Tibial artery (tissue), 4 donors: ENCODE measurements at regions not wholly inside any gene's neighbourhood (a gene's known extent, or its start where the extent isn't known, plus 50 kb on each side); places are given as distances from the start of the nearest gene placed in this dataset.

ENCODE experiments used
- DNase-seq, 2 donors: peaks; one replicate each; pipeline ENCODE4 v3.0.0-alpha.2; 2019
- H3K27ac ChIP-seq, 2 donors: fragments of 200-600 bp; sonication (generic) in 1 of 2; 1 replicate in 1 of 2; 2 replicates in 1 of 2; pipeline ENCODE4 v1.5.1; 2018 to 2019; ENCODE audit warnings: mild to moderate bottlenecking in 1 of 2
- H3K27me3 ChIP-seq, 2 donors: fragments of 200-600 bp; sonication (generic) in 1 of 2; one replicate each; pipeline versions ENCODE4 v1.5.1 to v1.6.0; 2016 to 2019
- H3K36me3 ChIP-seq, 3 donors: fragments of 200-600 bp; sonication (generic) in 2 of 3; one replicate each; pipeline ENCODE4 v1.5.1; 2016 to 2019; ENCODE audit warnings: mild to moderate bottlenecking in 2 of 3
- H3K4me1 ChIP-seq, 4 donors: fragments of 200-600 bp; sonication (generic) in 2 of 4; 1 replicate in 3 of 4; 2 replicates in 1 of 4; pipeline ENCODE4 v1.5.1; 2016 to 2019
- H3K4me3 ChIP-seq, 2 donors: fragments of 200-600 bp; sonication (generic) in 1 of 2; 1 replicate in 1 of 2; 2 replicates in 1 of 2; pipeline ENCODE4 v1.5.1; 2018 to 2019; ENCODE audit warnings: mild to moderate bottlenecking in 2 of 2
- H3K9me3 ChIP-seq, 3 donors: fragments of 200-600 bp; sonication (generic) in 1 of 3; one replicate each; pipeline ENCODE4 v1.5.1; 2016 to 2019
- intact Hi-C: fragments of 100-400 bp; cut with DNase I; formaldehyde crosslinking; loops from one replicate; pipeline ENCODE4 v1.15.0; 2023; ENCODE audit warnings: low total_unique reads
- TF ChIP-seq, protein P1 (sequence below), 2 experiments: fragments of 200-600 bp in 1 of 2; fragments of 450-650 bp in 1 of 2; IDR thresholded peaks; one replicate each; pipeline ENCODE4 v1.5.1; 2017 to 2019; ENCODE audit warnings: antibody characterized with exemption in 2 of 2, mild to moderate bottlenecking in 1 of 2, moderate library complexity in 1 of 2

DNA sequence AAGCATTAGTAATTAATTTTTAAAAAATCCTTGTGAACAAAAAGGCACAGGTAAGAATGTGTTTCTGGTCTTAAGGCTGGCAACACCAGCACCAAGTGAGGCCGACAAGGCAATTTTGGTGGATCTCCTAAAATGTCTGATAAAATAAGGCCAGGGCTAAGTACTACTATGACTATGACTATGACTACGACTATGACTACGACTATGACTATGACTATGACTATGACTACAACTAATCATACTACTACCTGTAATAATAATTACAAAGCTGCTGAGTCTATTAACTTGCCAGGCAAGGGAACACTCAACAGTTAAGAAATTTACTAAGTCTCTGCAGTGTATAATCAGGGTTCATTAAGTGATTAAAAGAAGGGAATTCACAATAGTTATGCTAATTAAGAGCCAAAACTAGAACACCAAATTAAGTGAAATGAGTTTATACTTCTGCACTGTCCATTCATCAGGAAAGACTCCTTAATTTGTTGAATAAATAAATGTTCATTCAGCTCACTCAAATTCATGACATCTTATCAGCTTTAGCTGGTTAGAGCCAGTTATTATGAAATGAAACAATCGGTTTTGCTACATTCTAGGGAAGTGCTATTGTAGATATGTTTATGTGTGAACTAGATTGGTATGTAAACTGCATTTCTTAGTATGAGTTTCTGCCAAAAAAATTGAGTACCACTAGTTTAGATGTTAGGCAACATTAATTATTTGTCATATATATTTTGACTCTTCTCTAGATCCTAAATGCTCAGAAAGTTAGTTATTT is 1626.2 kb upstream of the PCDH20 start:
- Histone ChIP-seq H3K4me1 (no peaks in the 10 kb centered on the region), H3K4me3 (no peak overlapping the region), H3K27ac (no peak overlapping the region), H3K36me3 (no peaks in the 10 kb centered on the region), H3K9me3 (no peaks in the 10 kb centered on the region), H3K27me3 (no peaks in the 10 kb centered on the region)
- intact Hi-C loops = no loop called here
- TF ChIP-seq, protein P1, sequence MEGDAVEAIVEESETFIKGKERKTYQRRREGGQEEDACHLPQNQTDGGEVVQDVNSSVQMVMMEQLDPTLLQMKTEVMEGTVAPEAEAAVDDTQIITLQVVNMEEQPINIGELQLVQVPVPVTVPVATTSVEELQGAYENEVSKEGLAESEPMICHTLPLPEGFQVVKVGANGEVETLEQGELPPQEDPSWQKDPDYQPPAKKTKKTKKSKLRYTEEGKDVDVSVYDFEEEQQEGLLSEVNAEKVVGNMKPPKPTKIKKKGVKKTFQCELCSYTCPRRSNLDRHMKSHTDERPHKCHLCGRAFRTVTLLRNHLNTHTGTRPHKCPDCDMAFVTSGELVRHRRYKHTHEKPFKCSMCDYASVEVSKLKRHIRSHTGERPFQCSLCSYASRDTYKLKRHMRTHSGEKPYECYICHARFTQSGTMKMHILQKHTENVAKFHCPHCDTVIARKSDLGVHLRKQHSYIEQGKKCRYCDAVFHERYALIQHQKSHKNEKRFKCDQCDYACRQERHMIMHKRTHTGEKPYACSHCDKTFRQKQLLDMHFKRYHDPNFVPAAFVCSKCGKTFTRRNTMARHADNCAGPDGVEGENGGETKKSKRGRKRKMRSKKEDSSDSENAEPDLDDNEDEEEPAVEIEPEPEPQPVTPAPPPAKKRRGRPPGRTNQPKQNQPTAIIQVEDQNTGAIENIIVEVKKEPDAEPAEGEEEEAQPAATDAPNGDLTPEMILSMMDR (IDR thresholded peaks at IDR 0.05) = no peak
- DNase-seq = no peak

DNA sequence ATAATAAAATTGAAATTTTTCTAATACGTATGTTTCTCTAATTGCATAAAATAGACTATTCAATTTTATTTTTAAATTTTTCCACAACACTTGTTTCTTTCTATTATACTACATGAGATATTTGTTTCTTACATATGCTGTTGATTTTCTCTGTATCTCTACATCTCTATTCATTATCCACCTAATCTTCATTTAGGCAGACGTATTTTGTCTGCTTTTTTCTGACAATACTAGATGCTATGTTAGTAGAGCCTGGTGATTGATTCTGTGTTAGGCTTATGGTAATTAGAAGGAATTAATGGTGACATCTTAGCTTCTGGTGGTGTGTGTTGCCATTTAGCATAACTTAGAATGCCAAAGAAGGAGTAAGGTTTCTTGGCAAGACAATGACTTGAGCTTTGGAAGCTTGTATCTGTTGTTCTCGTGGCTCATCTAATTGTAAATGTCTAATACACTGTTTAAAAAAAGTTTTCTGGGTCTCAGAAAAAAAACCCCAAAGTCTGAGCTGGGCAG is 1610.7 kb upstream of the PCDH20 start:
- H3K4me1 ChIP-seq = no peaks in the 10 kb centered on the region
- TF ChIP-seq, protein P1 (IDR thresholded peaks at IDR 0.05) = no peak
- H3K27ac ChIP-seq = no peak overlapping the region
- H3K36me3 ChIP-seq = no peaks in the 10 kb centered on the region
- H3K27me3 ChIP-seq = no peaks in the 10 kb centered on the region
- no peak for DNase-seq
- H3K9me3 ChIP-seq = no peaks in the 10 kb centered on the region
- intact Hi-C loops = no loop called here
- no peak overlapping the region for H3K4me3 ChIP-seq

DNA sequence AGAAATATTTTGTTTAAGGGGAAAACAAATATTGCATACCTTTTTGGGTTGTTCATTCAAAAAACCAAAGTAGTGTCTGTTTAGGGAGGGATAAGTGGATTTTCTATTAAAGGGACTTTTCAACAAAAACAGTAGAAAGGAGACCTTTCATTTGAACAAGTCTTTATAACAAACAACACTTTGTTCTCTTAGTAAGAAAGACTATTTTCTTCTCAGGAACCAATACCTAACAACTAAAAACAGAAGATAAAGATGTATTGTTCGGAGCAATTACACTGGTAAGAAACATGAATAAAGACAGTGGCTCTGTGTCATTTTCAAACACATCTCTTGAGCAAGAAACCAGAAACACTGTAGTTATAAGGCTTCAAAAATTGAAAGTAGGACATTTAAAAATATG is 1610.1 kb upstream of the PCDH20 start:
- intact Hi-C loops = no loop called here
- DNase-seq = no peak
- Histone ChIP-seq H3K9me3 (no peaks in the 10 kb centered on the region), H3K27me3 (no peaks in the 10 kb centered on the region), H3K36me3 (no peaks in the 10 kb centered on the region), H3K4me1 (no peaks in the 10 kb centered on the region), H3K27ac (no peak overlapping the region), H3K4me3 (no peak overlapping the region)
- TF ChIP-seq, protein P1 (IDR thresholded peaks at IDR 0.05) = no peak

DNA sequence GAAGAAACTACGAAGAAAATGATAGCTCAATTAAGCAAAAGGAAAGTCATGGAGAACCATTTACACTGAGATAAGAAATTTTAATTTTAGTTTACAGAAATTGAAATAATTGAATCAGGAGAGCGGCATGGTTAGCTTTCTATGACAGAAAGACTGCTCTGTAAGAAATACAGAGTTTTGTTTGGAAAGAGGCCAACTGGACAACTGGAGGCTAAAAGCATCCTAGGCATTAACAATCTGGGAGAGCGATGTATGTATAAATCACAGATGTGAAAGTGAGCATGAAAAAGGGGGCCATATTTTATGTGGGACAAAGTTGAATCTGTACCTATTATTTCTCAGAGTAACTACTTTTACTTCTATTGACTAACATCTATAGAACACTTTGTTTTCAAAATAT is 1608.8 kb upstream of the PCDH20 start:
- Histone ChIP-seq H3K27me3 (no peaks in the 10 kb centered on the region), H3K36me3 (no peaks in the 10 kb centered on the region), H3K4me1 (no peaks in the 10 kb centered on the region), H3K9me3 (no peaks in the 10 kb centered on the region), H3K27ac (no peak overlapping the region), H3K4me3 (no peak overlapping the region)
- TF ChIP-seq, protein P1 (IDR thresholded peaks at IDR 0.05) = no peak
- DNase-seq = no peak
- intact Hi-C loops = no loop called here

DNA sequence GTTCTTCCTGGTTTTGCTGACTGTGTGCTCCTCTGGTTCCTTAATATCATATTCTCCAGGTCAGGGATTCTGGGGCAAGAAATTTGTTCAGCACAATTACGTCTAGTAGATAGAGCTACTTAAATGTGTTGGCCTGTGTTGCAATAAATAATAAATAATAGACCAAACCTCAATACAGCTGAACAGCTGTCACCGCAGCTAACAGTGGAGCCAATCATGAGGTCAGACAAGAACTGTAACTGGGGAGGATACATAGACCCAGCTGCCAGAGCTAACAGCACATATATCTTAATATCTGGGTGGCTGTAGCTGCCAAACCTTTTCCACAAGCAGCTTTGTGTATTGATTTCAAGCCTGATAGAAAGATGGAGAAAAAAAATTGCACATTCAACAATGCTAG is 1596.3 kb upstream of the PCDH20 start:
- TF ChIP-seq, protein P1 (IDR thresholded peaks at IDR 0.05) = no peak
- DNase-seq = no peak
- intact Hi-C loops = no loop called here

More for the DNA sequence above, 1596.3 kb upstream of the PCDH20 start:
- Histone ChIP-seq H3K27ac (no peak overlapping the region), H3K27me3 (no peaks in the 10 kb centered on the region), H3K36me3 (no peaks in the 10 kb centered on the region), H3K4me3 (no peak overlapping the region), H3K9me3 (peaks cover 0 to 8% (median 0%) of the 10 kb centered on the region in 3 donors), H3K4me1 (no peaks in the 10 kb centered on the region)
